H54 (cell line): ENCODE measurements at regions not wholly inside any gene's neighbourhood (a gene's known extent, or its start where the extent isn't known, plus 50 kb on each side); places are given as distances from the start of the nearest gene placed in this dataset.

ENCODE experiments used
- DNase-seq: peaks from one replicate; pipeline ENCODE4 v3.0.0; 2011; ENCODE audit warnings: low spot score, mixed read lengths; ENCODE audit not compliant: insufficient read length
- FAIRE-seq: peaks from 3 replicates; lab custom pipeline; 2011; peaks lifted over from hg19 to GRCh38; lab: Jason Lieb, UNC
- POLR2A ChIP-seq: IDR thresholded peaks from 2 replicates; pipeline ENCODE4 v1.6.1; 2011; ENCODE audit warnings: low read depth, mild to moderate bottlenecking, low read length

DNA sequence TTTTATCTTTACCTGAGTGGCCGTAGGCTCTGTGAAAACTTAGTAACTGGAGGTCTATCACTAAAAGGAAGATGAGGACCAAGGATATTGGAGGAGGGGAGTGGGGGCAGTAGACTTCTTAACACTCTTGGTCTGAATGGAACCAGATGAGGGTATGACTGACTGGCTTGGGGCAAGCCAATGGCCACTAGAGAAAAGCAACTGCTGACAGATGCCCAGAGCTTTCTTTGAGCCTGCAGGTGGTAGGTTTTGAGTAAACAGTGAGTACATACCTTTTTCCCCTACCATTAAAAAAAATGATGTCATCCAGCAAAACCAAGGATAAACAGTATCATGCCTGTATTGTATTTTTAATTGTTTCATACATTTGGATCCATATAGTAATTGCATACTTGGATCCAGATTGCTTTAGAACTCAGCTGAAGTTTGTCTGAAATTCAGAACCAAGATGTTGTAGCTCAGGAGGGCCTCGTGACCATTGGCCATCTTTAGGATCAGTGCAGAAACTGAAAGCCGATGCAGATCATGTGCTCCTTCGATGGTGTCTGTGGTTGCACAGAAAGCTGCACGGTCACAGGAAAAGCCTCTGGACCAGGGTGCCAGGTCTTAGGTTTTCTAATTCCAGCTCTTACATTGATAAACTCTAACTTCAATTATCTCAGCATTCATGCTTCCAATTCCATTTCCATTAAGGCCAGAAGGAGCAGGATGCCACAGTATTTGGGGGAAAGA is 131.0 kb downstream of the PDGFRA start:
- DNase-seq (no peak), FAIRE-seq (no peak)
- no peak for TF ChIP-seq POLR2A

- TF ChIP-seq POLR2A = no peak
- DNase-seq (no peak), FAIRE-seq (no peak)
Measured at GRCh38 chr4:54363037-54363436, 133.9 kb downstream of the PDGFRA start.

DNA sequence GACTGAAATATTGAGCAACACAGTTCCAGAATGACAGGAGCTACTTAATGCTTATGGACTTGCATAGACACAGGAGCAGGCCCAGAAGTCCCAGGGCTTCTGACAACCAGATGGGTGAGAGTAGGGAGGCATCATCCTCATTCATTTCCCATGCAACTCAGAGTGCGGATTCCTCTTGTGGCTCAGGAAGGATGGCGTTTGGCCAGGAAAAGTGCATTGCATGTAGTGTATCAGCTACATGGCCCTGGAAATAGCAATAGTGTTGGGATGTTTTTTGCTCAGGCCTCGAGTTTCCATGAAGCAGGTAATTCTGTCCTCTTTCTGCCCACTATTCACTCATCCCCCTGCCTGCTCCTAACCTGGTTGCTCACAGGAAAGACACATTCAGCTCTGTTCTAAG is 136.6 kb downstream of the PDGFRA start:
- no peak for FAIRE-seq
- TF ChIP-seq POLR2A = no peak
- DNase-seq = no peak

GRCh38 chr4:54367059-54367458 is 138.0 kb downstream of the PDGFRA start:
- FAIRE-seq (no peak), DNase-seq (no peak)
- no peak for TF ChIP-seq POLR2A

GRCh38 chr4:54368281-54369265 is 139.5 kb downstream of the PDGFRA start:
- DNase-seq (no peak), FAIRE-seq (no peak)
- TF ChIP-seq POLR2A = no peak

DNA sequence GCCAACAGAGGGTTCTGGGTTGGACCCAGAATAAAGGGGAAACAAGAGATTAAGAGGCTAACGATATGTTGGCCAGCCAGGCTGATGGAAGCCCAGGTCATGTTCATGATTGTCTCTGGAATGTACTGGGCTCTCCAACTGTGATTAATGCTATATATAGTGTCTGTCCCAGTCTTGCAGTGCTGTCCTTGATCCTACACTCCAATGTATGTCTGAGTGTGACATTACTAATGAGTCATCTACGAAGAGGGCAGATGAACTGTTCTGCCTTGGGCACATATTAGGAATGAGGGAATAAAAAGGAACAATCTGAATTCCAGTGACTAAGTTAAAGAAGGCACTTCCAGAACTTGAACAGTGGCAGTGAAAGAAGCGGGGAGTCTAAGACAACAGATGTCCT is 142.1 kb downstream of the PDGFRA start:
- FAIRE-seq = no peak
- no peak for DNase-seq
- TF ChIP-seq POLR2A = no peak

DNA sequence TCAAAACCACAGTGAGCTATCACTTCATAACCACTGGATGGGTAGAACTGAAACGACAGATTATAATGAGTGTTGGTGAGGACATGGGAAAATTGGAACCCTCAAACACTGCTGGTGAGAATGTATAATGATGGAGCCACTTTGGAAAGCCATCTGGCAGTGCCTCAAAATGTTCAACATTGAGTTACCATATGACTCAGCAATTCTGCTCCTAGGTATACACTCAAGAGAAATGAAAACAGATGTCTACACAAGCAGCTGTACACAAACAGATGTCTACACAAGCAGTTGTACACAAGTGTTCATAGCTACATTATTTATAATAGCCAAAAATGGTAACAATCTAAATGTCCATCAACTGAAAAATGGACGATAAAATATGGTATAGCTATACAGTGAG is 143.9 kb downstream of the PDGFRA start:
- no peak for FAIRE-seq
- no peak for TF ChIP-seq POLR2A
- DNase-seq = no peak

DNA sequence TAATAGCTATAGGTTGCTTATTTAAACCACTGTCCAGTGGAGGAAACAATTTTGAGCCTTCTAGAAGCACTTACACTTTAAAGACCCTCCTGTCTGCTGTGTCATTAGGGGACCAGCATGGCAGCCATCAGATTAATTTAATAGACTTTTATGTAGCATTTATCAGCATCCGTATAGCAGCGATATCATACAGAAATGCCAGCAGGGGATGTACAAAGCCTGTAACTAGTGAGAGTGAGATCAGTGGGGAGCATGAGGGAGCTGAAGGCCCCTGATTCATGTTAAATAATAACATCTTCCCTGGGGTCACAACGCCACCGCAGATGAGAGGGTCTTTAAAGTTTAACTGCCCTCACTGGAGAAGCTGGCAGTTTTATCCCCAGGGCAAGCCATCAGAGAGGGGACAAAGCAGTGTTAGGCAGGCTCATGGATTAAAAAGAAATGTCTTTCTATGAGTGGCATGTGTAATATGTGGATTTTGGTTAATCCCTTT is 144.7 kb downstream of the PDGFRA start:
- TF ChIP-seq POLR2A = no peak
- no peak for DNase-seq
- FAIRE-seq = no peak

- no peak for DNase-seq
- TF ChIP-seq POLR2A = no peak
- no peak for FAIRE-seq
Measured at GRCh38 chr4:54378461-54378860, 149.4 kb downstream of the PDGFRA start.

DNA sequence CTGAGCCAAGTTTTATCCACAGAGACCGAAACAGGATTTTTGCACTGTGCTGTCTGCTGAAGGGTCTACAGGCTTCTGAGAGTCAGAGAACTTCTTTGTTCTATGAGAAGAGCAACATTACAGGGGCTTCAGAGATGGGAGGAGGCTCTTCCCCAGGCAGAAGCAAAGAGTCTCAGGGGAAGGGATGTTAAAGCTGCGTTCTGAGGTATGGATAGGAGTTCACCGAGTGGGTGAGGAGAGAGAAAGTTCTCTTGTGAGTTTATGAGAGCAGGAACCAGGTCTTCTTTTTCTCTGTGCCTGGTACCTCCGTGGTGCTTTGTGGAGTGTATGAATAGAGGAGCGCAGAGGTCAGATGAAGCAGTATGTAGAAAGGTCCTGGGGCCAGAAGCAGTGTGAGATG is 155.1 kb downstream of the PDGFRA start:
- no peak for FAIRE-seq
- no peak for DNase-seq
- no peak for TF ChIP-seq POLR2A

GRCh38 chr4:54384563-54384962 is 155.5 kb downstream of the PDGFRA start:
- DNase-seq (no peak), FAIRE-seq (no peak)
- no peak for TF ChIP-seq POLR2A

DNA sequence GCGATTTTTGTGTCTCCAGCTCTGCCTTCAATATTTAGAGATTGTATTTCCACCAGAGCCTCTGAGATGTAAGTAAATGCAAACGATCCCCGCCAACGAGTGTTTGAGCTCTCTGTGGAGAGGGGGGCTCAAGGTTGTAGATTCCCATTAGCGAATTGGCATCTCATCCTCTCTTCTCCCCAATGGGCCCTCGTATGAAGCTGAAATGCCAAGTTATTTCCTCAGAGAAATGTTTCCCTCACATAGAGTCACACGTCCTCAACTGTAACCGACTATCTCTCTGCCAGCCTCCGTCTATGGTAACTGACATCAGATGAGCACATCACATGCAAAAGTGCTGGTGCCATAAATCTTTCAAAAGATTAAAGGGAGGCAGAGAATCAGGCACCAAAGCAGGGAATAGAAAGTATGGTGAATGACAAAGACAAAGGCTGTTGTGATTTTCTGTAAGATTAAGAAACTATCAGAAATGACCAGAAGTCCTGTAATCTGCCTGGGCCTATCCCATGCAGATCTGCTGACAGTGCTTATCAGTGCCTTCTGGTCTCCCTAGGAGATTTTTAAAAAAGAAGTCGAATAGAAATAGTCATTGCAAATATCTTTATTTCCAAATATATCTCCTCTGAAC is 157.1 kb downstream of the PDGFRA start:
- FAIRE-seq (no peak), DNase-seq (no peak)
- TF ChIP-seq POLR2A = no peak

DNA sequence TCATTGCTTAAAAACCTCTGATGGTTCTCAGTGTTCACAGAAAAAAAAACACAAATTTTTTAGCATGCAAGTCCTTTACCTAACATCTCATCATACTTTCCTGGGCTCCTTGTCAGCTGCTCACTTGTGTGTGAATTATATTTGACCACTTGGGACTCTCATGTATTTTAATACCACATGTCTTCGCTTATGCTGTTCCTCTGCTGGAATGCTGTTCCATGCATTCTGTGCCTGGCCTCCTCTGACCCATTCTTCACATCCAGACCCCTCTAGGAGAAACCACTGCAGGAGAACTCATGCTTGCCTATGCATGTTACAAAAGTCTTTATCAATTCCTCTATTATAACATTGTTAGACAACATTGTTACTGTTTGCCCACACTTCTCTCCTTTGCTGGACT is 157.6 kb downstream of the PDGFRA start:
- no peak for TF ChIP-seq POLR2A
- FAIRE-seq = no peak
- no peak for DNase-seq

- TF ChIP-seq POLR2A = no peak
- FAIRE-seq (no peak), DNase-seq (no peak)
Measured at GRCh38 chr4:54390670-54391069, 161.6 kb downstream of the PDGFRA start.
